PFSK-1 (cell line): ENCODE measurements at regions not wholly inside any gene's neighbourhood (a gene's known extent, or its start where the extent isn't known, plus 50 kb on each side); places are given as distances from the start of the nearest gene placed in this dataset.

Experiments used
- FOXP2 ChIP-seq: optimal IDR thresholded peaks from 2 replicates; pipeline ENCODE3; 2011; ENCODE audit warnings: borderline replicate concordance, control low read depth, inconsistent platforms; ENCODE audit not compliant: insufficient read depth; ENCODE audit errors: extremely low read length, extremely low read depth
- POLR2AphosphoS5 ChIP-seq: IDR thresholded peaks from 2 replicates; pipeline ENCODE4 v1.6.1; 2012; ENCODE audit warnings: low read depth, mild to moderate bottlenecking, control low read depth, low read length, moderate library complexity
- SIN3A ChIP-seq: IDR thresholded peaks from 2 replicates; pipeline ENCODE4 v1.6.1; 2012; ENCODE audit warnings: mild to moderate bottlenecking, low read length, moderate library complexity, borderline replicate concordance; ENCODE audit not compliant: insufficient read depth
- TAF1 ChIP-seq: IDR thresholded peaks from 2 replicates; pipeline ENCODE4 v1.6.1; 2012; ENCODE audit warnings: low read length, control low read depth, borderline replicate concordance; ENCODE audit not compliant: insufficient read depth
- TF ChIP-seq, protein P1 (sequence below), 2 experiments: IDR thresholded peaks; 2 replicates each; pipeline versions ENCODE4 v1.6.1 to v1.8.0; 2011 to 2012; ENCODE audit warnings: low read depth in 2 of 2, low read length in 2 of 2, control low read depth in 1 of 2, inconsistent platforms in 1 of 2, mild to moderate bottlenecking in 1 of 2, moderate library complexity in 1 of 2; ENCODE audit not compliant: insufficient read depth in 1 of 2

DNA sequence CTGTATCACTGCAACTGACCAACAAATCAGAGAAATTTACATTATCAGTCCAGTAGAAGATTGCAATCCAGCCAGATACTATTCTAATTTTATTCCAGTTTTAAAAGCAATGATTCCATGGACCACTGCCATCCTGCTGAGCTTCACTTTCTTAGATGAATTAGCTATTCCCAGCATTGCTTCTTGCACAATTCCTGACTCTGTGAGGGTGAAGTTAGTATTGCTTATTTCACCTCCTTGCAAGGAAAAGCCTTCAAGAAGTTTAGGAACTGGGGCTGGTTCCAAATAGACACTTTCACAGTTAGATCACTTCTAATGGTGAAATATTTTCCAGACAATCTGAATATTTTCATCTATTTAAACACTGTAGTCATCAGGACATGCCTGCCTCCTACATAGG, 338.6 kb upstream of the TNC start:
- TF ChIP-seq TAF1: no peak
- TF ChIP-seq SIN3A: no peak
- no peak for TF ChIP-seq POLR2AphosphoS5
- TF ChIP-seq, protein P1, sequence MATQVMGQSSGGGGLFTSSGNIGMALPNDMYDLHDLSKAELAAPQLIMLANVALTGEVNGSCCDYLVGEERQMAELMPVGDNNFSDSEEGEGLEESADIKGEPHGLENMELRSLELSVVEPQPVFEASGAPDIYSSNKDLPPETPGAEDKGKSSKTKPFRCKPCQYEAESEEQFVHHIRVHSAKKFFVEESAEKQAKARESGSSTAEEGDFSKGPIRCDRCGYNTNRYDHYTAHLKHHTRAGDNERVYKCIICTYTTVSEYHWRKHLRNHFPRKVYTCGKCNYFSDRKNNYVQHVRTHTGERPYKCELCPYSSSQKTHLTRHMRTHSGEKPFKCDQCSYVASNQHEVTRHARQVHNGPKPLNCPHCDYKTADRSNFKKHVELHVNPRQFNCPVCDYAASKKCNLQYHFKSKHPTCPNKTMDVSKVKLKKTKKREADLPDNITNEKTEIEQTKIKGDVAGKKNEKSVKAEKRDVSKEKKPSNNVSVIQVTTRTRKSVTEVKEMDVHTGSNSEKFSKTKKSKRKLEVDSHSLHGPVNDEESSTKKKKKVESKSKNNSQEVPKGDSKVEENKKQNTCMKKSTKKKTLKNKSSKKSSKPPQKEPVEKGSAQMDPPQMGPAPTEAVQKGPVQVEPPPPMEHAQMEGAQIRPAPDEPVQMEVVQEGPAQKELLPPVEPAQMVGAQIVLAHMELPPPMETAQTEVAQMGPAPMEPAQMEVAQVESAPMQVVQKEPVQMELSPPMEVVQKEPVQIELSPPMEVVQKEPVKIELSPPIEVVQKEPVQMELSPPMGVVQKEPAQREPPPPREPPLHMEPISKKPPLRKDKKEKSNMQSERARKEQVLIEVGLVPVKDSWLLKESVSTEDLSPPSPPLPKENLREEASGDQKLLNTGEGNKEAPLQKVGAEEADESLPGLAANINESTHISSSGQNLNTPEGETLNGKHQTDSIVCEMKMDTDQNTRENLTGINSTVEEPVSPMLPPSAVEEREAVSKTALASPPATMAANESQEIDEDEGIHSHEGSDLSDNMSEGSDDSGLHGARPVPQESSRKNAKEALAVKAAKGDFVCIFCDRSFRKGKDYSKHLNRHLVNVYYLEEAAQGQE (IDR thresholded peaks at IDR 0.05; ENCODE audit: insufficient read depth in 1 of 2, low read depth in 2 of 2, low read length in 2 of 2): no peak
- TF ChIP-seq FOXP2: no peak
